ENCODE measurements at regions not wholly inside any gene's neighbourhood (a gene's known extent, or its start where the extent isn't known, plus 50 kb on each side); places are given as distances from the start of the nearest gene placed in this dataset.

DNA sequence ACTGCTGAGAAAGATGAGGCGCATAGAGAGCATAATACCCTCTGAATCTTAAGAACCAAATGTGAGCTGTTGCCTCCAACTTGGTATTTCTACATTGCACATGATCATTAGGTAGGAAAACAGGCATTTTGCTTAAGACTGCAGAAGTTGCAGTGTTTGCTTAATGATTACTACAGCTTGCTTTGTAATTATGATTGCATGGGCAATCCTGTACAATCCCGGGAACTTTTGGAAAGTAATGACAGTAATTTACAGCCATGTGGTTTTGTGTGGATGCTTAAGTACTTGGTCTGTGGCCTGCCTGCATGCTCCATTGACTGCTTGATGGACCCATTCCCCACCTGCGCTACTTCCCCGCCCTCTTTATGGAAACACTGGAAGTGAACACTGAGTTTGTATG lies 301.1 kb downstream of the DIPK2A start:
- H3K4me3 ChIP-seq: no peak overlapping the region
- H3K36me3 ChIP-seq: no peaks in the 10 kb centered on the region
- no peak for DNase-seq
- ATAC-seq: no peak
- TF ChIP-seq, protein P1, sequence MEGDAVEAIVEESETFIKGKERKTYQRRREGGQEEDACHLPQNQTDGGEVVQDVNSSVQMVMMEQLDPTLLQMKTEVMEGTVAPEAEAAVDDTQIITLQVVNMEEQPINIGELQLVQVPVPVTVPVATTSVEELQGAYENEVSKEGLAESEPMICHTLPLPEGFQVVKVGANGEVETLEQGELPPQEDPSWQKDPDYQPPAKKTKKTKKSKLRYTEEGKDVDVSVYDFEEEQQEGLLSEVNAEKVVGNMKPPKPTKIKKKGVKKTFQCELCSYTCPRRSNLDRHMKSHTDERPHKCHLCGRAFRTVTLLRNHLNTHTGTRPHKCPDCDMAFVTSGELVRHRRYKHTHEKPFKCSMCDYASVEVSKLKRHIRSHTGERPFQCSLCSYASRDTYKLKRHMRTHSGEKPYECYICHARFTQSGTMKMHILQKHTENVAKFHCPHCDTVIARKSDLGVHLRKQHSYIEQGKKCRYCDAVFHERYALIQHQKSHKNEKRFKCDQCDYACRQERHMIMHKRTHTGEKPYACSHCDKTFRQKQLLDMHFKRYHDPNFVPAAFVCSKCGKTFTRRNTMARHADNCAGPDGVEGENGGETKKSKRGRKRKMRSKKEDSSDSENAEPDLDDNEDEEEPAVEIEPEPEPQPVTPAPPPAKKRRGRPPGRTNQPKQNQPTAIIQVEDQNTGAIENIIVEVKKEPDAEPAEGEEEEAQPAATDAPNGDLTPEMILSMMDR (IDR thresholded peaks at IDR 0.05): no peak
- H3K9me3 ChIP-seq: no peaks in the 10 kb centered on the region
- no peak overlapping the region for H3K27ac ChIP-seq
- no peaks in the 10 kb centered on the region for H3K4me1 ChIP-seq
- intact Hi-C loops (cut with DNase I): no loop called here
- H3K27me3 ChIP-seq (ENCODE audit: low read depth): no peaks in the 10 kb centered on the region

DNA sequence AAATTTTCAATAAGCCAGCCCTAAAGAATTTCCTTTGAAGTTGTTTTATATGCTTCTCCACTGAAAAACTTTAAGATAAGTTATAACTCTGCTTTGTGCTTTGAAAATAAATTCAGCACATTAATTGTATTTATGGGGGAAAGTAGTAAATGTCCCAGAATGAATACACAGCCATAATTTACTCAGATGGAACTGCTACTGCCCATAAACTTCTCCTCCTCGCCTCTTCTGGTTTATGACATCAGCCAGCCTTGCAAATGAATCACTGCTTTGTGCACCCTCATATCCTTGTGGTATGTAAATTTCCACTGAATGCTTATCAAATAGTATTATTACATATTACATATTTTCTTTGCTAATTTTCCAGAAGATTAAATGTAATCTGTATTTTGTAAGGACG lies 302.0 kb downstream of the DIPK2A start:
- TF ChIP-seq, protein P1 (IDR thresholded peaks at IDR 0.05): no peak
- Histone ChIP-seq H3K27ac (no peak overlapping the region), H3K36me3 (no peaks in the 10 kb centered on the region), H3K9me3 (no peaks in the 10 kb centered on the region), H3K27me3 (ENCODE audit: low read depth) (no peaks in the 10 kb centered on the region), H3K4me3 (no peak overlapping the region), H3K4me1 (no peaks in the 10 kb centered on the region)
- ATAC-seq (no peak), DNase-seq (no peak)
- intact Hi-C loops (cut with DNase I): no loop called here

DNA sequence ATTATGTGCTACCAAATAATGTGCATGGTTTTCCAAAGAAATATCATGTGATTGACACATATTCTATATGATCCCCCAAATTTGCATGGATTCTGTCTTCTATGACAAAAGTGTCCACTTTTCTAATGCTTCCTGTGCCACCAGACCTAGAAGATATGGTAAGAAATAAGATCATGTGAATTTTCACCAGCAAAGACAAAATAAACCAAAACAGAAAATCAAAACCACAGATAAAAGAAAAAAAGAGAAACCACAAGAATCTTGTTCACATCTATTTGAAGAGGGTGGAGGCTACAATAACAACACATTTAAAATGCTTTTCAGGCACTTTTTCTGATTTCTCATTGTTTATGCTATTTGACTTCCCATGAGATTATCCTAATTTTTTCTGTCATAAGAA lies 303.4 kb downstream of the DIPK2A start:
- DNase-seq: no peak
- Histone ChIP-seq H3K36me3 (no peaks in the 10 kb centered on the region), H3K4me3 (no peak overlapping the region), H3K9me3 (no peaks in the 10 kb centered on the region), H3K27me3 (ENCODE audit: low read depth) (no peaks in the 10 kb centered on the region), H3K27ac (no peak overlapping the region), H3K4me1 (no peaks in the 10 kb centered on the region)
- intact Hi-C loops (cut with DNase I): no loop called here
- TF ChIP-seq, protein P1 (IDR thresholded peaks at IDR 0.05): no peak
- ATAC-seq: no peak

DNA sequence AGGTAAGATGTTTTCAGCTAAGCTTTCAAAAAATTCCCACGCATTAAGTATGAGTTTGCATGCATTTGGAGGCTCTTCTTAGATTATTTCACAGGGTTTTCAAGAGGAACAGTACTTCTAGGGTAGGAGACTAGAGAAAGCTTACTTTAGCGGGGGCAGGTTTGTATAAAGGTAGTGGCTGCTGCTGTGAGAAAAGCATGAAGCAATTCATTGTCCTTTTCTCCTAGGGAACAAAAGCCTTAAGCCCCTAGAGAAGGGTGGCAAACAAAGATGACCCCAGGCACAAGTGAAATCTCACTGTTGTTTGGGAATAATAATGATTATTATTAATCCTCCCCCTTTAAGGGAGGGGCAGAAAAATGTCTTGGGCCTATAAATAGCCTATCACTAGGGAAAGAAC lies 310.7 kb downstream of the DIPK2A start:
- TF ChIP-seq, protein P1 (IDR thresholded peaks at IDR 0.05): no peak
- Histone ChIP-seq H3K36me3 (no peaks in the 10 kb centered on the region), H3K4me1 (no peaks in the 10 kb centered on the region), H3K27ac (no peak overlapping the region), H3K4me3 (no peak overlapping the region), H3K27me3 (ENCODE audit: low read depth) (no peaks in the 10 kb centered on the region), H3K9me3 (no peaks in the 10 kb centered on the region)
- intact Hi-C loops (cut with DNase I): no loop called here
- ATAC-seq: no peak
- no peak for DNase-seq

DNA sequence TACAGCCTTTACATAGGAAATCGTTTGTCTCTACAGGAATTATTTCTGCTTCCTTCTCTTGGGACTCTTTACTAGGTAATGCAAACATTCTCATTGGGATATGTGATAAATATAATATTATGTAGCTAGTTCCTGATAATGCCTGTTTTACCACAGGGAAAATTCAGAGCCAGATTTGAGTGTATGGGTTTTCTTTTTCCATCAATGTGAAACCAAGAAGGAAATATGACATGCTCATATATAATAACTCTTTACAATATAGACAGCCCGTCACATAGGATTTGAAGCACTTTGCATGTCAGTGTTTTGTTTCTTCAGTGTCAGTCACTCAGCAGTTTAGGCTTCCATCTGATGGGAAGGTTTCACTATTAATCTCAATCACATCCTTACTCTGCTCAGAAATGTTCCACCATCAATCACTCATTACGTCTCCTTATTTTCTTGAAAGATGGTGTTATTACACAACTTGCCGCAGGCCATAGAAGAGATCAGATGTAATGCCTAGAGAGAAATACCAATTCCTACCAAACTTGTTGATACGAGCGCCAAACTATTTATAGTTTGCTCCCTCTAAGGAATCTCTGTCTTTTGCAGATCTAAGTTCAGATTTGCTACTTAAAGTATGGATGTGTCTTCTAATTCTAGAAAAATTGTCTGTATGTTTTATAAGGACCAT lies 314.8 kb downstream of the DIPK2A start:
- intact Hi-C loops (cut with DNase I): no loop called here
- Histone ChIP-seq H3K9me3 (peaks cover under 1% of the 10 kb centered on the region), H3K36me3 (no peaks in the 10 kb centered on the region), H3K27ac (no peak overlapping the region), H3K4me3 (no peak overlapping the region), H3K4me1 (no peaks in the 10 kb centered on the region), H3K27me3 (ENCODE audit: low read depth) (no peaks in the 10 kb centered on the region)
- TF ChIP-seq, protein P1 (IDR thresholded peaks at IDR 0.05): no peak
- no peak for DNase-seq
- no peak for ATAC-seq

All from lower lobe of right lung (tissue), 2 donors.